MM.1S (cell line): ENCODE measurements at regions not wholly inside any gene's neighbourhood (a gene's known extent, or its start where the extent isn't known, plus 50 kb on each side); places are given as distances from the start of the nearest gene placed in this dataset.

ENCODE experiments used
- CTCF ChIP-seq: fragments of 300-600 bp; sonication (generic); IDR thresholded peaks from 2 replicates; pipeline ENCODE4 v1.5.1; 2016; ENCODE audit warnings: antibody characterized with exemption, low read length, mixed read lengths
- EZH2phosphoT487 ChIP-seq: fragments of 300-600 bp; sonication (generic); IDR thresholded peaks from 2 replicates; pipeline ENCODE4 v1.6.1; 2018; ENCODE audit warnings: antibody characterized with exemption, low read length

GRCh38 chr11:15764326-15764725 lies 592.0 kb downstream of the SOX6 start:
- no peak for TF ChIP-seq CTCF
- TF ChIP-seq EZH2phosphoT487, result no peak
